GM12878 (cell line): ENCODE measurements at regions not wholly inside any gene's neighbourhood (a gene's known extent, or its start where the extent isn't known, plus 50 kb on each side); places are given as distances from the start of the nearest gene placed in this dataset.

Source experiments
- ATAC-seq: fragments of 200-7000 bp; cut with Tn5 transposase; 3 replicates; pipeline ENCODE4 v1.9.1; 2020; ENCODE audit warnings: mild to moderate bottlenecking, moderate library complexity
- BruUV-seq: library from RNA; stranded (reverse); fragments of 400-500 nt; replicated peaks from 2 replicates; lab custom pipeline; 2021; lab: Mats Ljungman, UMichigan
- CTCF ChIA-PET: fragments of 300-600 bp; sonication (Branson Sonifier 250); formaldehyde crosslinking; extraction: SDS; loops from one replicate; lab custom pipeline; 2021; ENCODE audit warnings: inconsistent platforms; lab: Yijun Ruan, JAX
- POLR2A ChIA-PET: fragments of 350-600 bp; formaldehyde crosslinking; extraction: SDS; loops from one replicate; lab custom pipeline; 2021; ENCODE audit warnings: inconsistent platforms; lab: Charles Lee
- RAD21 ChIA-PET: fragments of 300-600 bp; sonication (Branson Sonifier 250); formaldehyde crosslinking; loops from one replicate; lab custom pipeline; 2023; ENCODE audit warnings: antibody characterized with exemption; ENCODE audit not compliant: unreplicated experiment; lab: Charles Lee
- SMC1A ChIA-PET: fragments of 300-600 bp; sonication (Branson Sonifier 250); formaldehyde crosslinking; loops from one replicate; lab custom pipeline; 2023; ENCODE audit not compliant: unreplicated experiment, uncharacterized antibody; lab: Charles Lee
- DNase-seq: peaks from one replicate; pipeline ENCODE4 v3.0.0-alpha.2; 2011; ENCODE audit warnings: low read depth, low spot score
- FAIRE-seq: peaks from 3 replicates; lab custom pipeline; 2011; peaks lifted over from hg19 to GRCh38; lab: Jason Lieb, UNC
- H2AFZ ChIP-seq: 2 replicates; pipeline ENCODE4 v1.6.0; 2011; ENCODE audit warnings: low read depth, low read length, control low read depth; ENCODE audit not compliant: control insufficient read depth
- H3K27ac ChIP-seq: 2 replicates; pipeline ENCODE4 v1.5.1; 2011; ENCODE audit warnings: control low read depth; ENCODE audit not compliant: control insufficient read depth, insufficient read depth
- H3K27me3 ChIP-seq, 2 experiments: replicated peaks in 1 of 2; 2 replicates each; pipeline versions ENCODE4 v1.6.0 to v1.6.1; 2011; ENCODE audit warnings: low read length in 1 of 2; ENCODE audit not compliant: control insufficient read depth in 2 of 2, insufficient read depth in 2 of 2
- H3K36me3 ChIP-seq, 2 experiments: 2 replicates each; pipeline ENCODE4 v1.5.1; 2011; ENCODE audit warnings: low read length in 1 of 2; ENCODE audit not compliant: control insufficient read depth in 2 of 2, insufficient read depth in 2 of 2
- H3K4me1 ChIP-seq: 2 replicates; pipeline ENCODE4 v1.6.1; 2011; ENCODE audit warnings: mild to moderate bottlenecking, low read length, moderate library complexity, mixed read lengths; ENCODE audit not compliant: control insufficient read depth, insufficient read depth
- H3K4me2 ChIP-seq: 2 replicates; pipeline ENCODE4 v1.6.0; 2011; ENCODE audit warnings: control low read depth; ENCODE audit not compliant: control insufficient read depth, insufficient read depth
- H3K4me3 ChIP-seq: fragments of 200-600 bp; sonication (generic); 2 replicates; pipeline ENCODE4 v1.5.1; 2016
- H3K79me2 ChIP-seq: 2 replicates; pipeline ENCODE4 v1.6.0; 2011; ENCODE audit warnings: low read length; ENCODE audit not compliant: control insufficient read depth, insufficient read depth
- H3K9ac ChIP-seq: 2 replicates; pipeline ENCODE4 v1.8.0; 2011; ENCODE audit warnings: low read length, control low read depth, mixed read lengths; ENCODE audit not compliant: control insufficient read depth, insufficient read depth
- H3K9me3 ChIP-seq: replicated peaks from 3 replicates; pipeline ENCODE4 v1.5.1; 2011; ENCODE audit warnings: mild to moderate bottlenecking, low read length; ENCODE audit not compliant: control insufficient read depth, insufficient read depth
- H4K20me1 ChIP-seq: 2 replicates; pipeline ENCODE4 v1.6.0; 2011; ENCODE audit not compliant: control insufficient read depth, insufficient read depth
- ASH2L ChIP-seq: fragments of 300-600, 200-600 bp; sonication (generic); IDR thresholded peaks from 2 replicates; pipeline ENCODE4 v1.6.1; 2017; ENCODE audit warnings: low read depth, mild to moderate bottlenecking, borderline replicate concordance
- ETV6 ChIP-seq, 2 experiments: fragments of 450-650 bp in 1 of 2; IDR thresholded peaks in 1 of 2; conservative IDR thresholded peaks in 1 of 2; 2 replicates each; pipeline ENCODE4 v1.6.1; 2014; ENCODE audit warnings: antibody characterized with exemption in 1 of 2, borderline replicate concordance in 1 of 2, low read depth in 1 of 2, mild to moderate bottlenecking in 1 of 2, moderate library complexity in 1 of 2
- GABPA ChIP-seq: IDR thresholded peaks from 2 replicates; pipeline ENCODE4 v1.6.1; 2014; ENCODE audit warnings: antibody characterized with exemption, low read depth, mild to moderate bottlenecking, inconsistent platforms
- HDGF ChIP-seq: fragments of 450-650 bp; IDR thresholded peaks from 2 replicates; pipeline ENCODE4 v1.6.1; 2016; ENCODE audit warnings: antibody characterized with exemption
- KDM1A ChIP-seq: fragments of 200-600 bp; sonication (generic); IDR thresholded peaks from 2 replicates; pipeline ENCODE4 v1.6.1; 2016; ENCODE audit warnings: borderline replicate concordance
- LARP7 ChIP-seq: fragments of 450-650 bp; IDR thresholded peaks from 2 replicates; pipeline ENCODE4 v1.6.1; 2017; ENCODE audit warnings: mild to moderate bottlenecking
- MEF2A ChIP-seq: IDR thresholded peaks from 2 replicates; pipeline ENCODE4 v1.6.1; 2011; ENCODE audit warnings: low read depth, mild to moderate bottlenecking, low read length, moderate library complexity; ENCODE audit not compliant: insufficient read depth
- MYB ChIP-seq: fragments of 150-350 bp; IDR thresholded peaks from 2 replicates; pipeline ENCODE4 v1.6.1; 2014; ENCODE audit warnings: mild to moderate bottlenecking, low read depth, low read length, borderline replicate concordance
- POLR2AphosphoS2 ChIP-seq: IDR thresholded peaks from 2 replicates; pipeline ENCODE4 v1.6.1; 2011; ENCODE audit warnings: low read depth, mild to moderate bottlenecking, low read length, improper control_type of control experiment, moderate library complexity
- ZSCAN29 ChIP-seq: fragments of 450-650 bp; IDR thresholded peaks from 2 replicates; pipeline ENCODE4 v1.6.1; 2017; ENCODE audit warnings: mild to moderate bottlenecking, moderate library complexity
- WGBS: methylation state at CpG from one replicate; pipeline ENCODE4 v1.1.6; 2016; ENCODE audit warnings: low lambda C conversion rate; ENCODE audit not compliant: insufficient replicate concordance, insufficient coverage; ENCODE audit errors: missing lambda C conversion rate; 5-methylcytosine and 5-hydroxymethylcytosine counted together
- in situ Hi-C: fragments of 300-500 bp; cut with MboI; formaldehyde crosslinking; loops from 9 replicates; pipeline ENCODE4 v1.14.3; 2018; ENCODE audit warnings: mixed read lengths
- intact Hi-C: fragments of 100-400 bp; cut with micrococcal nuclease; formaldehyde crosslinking; loops from one replicate; pipeline ENCODE4 v1.14.2; 2022; ENCODE audit not compliant: unreplicated experiment
- TF ChIP-seq, protein P1 (sequence below): fragments of 450-650 bp; IDR thresholded peaks from 2 replicates; pipeline ENCODE4 v1.6.1; 2017; ENCODE audit warnings: mild to moderate bottlenecking, moderate library complexity
- TF ChIP-seq, protein P2 (sequence below): IDR thresholded peaks from 2 replicates; pipeline ENCODE4 v1.6.1; 2011; ENCODE audit warnings: low read depth, mild to moderate bottlenecking, low read length, moderate library complexity, borderline replicate concordance; ENCODE audit errors: extremely low read depth

DNA sequence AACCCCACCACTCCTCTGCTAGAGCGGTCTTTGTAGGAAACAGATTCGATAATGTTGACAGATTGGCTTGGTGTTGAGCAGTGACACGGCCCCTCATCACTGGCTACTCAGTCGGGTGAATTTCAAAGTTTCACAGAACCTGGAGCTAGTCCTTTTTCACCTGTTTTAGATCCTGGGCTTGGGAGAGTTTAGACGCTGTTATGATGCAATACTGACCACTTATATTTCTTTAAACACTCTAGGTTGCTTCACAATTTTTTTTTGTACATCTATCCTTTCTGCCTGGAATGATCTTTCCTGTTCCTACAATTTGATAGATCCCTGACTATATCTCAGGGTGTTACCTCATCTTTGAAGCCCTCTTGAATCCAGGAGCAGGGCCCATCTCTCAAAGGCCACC is 97.1 kb upstream of the ATP10A start:
- TF ChIP-seq LARP7 (no peak), ZSCAN29 (no peak), MYB (no peak), HDGF (no peak), ETV6 (conservative IDR thresholded peaks at IDR 0.05 in 1 of 2, IDR thresholded peaks at IDR 0.05 in 1 of 2; ENCODE audit: borderline replicate concordance in 1 of 2, low read depth in 1 of 2) (no peak), KDM1A (no peak), POLR2AphosphoS2 (no peak), MEF2A (no peak), ASH2L (no peak), GABPA (no peak)
- TF ChIP-seq, protein P1, sequence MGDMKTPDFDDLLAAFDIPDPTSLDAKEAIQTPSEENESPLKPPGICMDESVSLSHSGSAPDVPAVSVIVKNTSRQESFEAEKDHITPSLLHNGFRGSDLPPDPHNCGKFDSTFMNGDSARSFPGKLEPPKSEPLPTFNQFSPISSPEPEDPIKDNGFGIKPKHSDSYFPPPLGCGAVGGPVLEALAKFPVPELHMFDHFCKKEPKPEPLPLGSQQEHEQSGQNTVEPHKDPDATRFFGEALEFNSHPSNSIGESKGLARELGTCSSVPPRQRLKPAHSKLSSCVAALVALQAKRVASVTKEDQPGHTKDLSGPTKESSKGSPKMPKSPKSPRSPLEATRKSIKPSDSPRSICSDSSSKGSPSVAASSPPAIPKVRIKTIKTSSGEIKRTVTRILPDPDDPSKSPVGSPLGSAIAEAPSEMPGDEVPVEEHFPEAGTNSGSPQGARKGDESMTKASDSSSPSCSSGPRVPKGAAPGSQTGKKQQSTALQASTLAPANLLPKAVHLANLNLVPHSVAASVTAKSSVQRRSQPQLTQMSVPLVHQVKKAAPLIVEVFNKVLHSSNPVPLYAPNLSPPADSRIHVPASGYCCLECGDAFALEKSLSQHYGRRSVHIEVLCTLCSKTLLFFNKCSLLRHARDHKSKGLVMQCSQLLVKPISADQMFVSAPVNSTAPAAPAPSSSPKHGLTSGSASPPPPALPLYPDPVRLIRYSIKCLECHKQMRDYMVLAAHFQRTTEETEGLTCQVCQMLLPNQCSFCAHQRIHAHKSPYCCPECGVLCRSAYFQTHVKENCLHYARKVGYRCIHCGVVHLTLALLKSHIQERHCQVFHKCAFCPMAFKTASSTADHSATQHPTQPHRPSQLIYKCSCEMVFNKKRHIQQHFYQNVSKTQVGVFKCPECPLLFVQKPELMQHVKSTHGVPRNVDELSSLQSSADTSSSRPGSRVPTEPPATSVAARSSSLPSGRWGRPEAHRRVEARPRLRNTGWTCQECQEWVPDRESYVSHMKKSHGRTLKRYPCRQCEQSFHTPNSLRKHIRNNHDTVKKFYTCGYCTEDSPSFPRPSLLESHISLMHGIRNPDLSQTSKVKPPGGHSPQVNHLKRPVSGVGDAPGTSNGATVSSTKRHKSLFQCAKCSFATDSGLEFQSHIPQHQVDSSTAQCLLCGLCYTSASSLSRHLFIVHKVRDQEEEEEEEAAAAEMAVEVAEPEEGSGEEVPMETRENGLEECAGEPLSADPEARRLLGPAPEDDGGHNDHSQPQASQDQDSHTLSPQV = no peak
- TF ChIP-seq, protein P2, sequence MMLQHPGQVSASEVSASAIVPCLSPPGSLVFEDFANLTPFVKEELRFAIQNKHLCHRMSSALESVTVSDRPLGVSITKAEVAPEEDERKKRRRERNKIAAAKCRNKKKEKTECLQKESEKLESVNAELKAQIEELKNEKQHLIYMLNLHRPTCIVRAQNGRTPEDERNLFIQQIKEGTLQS = no peak
- no peak overlapping the region for H3K4me2 ChIP-seq
- ChIA-PET POLR2A (no interaction called here), SMC1A (no interaction called here), RAD21 (no interaction called here), CTCF (no interaction called here)
- H3K36me3 ChIP-seq = no peaks in the 10 kb centered on the region
- no peak overlapping the region for H3K4me3 ChIP-seq
- no peak overlapping the region for H3K27ac ChIP-seq
- ATAC-seq (no peak), FAIRE-seq (no peak), DNase-seq (no peak)
- H3K79me2 ChIP-seq = no peaks in the 10 kb centered on the region
- no peak overlapping the region for H3K9ac ChIP-seq
- WGBS = 2% methylated on average over 5 of the region's 5 CpGs
- no peaks in the 10 kb centered on the region; the same call in 2 of the 3 replicates for H3K9me3 ChIP-seq
- H2AFZ ChIP-seq = no peak overlapping the region
- no peaks in the 10 kb centered on the region for H3K27me3 ChIP-seq
- H3K4me1 ChIP-seq = no peaks in the 10 kb centered on the region
- H4K20me1 ChIP-seq = no peaks in the 10 kb centered on the region
- intact Hi-C loops = no loop called here
- in situ Hi-C loops = no loop called here
- no TSS peak for BruUV-seq
